Renal pelvis (tissue), 1 donor: ENCODE measurements at regions not wholly inside any gene's neighbourhood (a gene's known extent, or its start where the extent isn't known, plus 50 kb on each side); places are given as distances from the start of the nearest gene placed in this dataset.

Experiments used
- DNase-seq: peaks from one replicate; pipeline ENCODE4 v3.0.0-alpha.2; 2013

DNA sequence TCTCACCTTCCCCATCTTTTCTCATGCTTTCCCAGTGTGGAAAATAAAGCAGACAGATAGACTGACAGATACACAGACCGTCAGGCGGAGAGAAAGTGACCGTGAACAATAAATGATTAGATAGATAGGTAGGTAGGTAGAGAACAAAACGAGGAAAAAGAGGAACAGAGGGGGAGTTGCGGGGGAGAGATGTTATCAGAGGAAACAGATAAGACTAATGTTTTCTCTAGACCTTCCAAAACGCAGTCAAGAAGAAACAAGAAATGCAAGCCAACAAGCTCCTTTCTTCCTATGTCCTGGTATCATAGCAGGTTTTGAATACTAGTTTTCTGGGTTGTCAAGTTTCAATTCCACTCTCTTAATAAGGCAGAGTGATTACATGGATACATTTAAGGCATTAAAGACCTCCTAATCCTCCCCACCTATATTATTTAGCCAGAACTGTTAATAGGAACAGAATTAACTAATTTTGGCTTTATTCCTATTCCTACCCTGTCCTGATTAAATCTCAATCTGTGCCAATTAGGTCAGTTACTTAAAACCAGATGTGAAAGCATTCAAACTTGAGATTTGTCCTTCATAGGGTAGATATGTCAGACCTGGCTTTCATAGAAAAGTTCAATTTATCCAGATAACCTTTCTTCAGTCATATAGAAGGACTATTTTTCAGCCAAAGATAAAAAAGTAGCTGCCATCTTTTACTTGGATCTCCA lies 89.0 kb upstream of the PTPRR start:
- DNase-seq = no peak

DNA sequence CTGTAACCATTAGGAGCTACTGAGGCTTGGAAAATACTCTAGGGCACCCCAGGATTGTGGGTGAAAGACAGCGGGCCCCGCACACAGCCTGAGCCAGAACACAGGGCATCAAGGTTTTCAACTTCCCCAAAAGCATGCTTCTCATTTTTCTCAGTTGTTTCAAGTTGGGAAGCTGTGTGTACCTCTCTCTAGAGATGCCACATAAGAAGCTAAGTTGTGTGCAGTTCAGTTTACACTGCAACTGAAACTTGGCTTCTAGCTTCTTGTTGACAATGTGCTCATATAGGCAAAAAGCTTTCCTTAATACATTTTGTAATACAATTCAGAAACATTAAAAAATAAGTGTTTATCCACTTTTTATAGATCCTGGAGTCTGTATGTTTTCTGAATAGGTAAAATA lies 88.1 kb upstream of the PTPRR start:
- no peak for DNase-seq

DNA sequence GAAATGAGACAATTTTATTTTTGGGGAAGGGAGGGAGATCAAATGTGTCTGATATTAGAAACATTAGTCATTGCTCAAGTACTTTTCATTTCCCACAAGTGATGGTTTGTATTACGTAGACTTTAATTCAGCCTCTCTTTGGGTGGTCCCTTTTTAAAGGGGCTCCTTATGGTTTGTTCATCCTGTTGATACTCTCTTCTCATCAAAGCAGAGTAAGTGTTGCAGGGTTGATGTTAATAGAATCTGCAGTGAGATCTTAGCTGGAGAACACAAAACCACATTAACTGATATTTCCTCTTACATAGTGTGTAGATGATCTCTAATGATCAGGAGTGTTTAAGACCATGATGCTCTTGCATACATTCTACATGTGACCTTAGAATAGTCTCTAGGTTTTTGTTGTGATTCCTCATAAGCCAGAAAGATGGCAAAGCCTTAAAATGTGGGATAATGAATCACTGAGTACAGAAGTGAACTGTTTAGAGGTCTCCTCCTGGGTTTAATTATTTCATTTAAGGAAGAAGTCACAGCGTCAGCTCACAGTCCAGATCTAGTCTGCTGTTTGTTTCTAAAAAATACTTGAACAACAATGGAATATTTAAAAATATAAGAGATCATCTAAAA lies 87.4 kb upstream of the PTPRR start:
- no peak for DNase-seq

DNA sequence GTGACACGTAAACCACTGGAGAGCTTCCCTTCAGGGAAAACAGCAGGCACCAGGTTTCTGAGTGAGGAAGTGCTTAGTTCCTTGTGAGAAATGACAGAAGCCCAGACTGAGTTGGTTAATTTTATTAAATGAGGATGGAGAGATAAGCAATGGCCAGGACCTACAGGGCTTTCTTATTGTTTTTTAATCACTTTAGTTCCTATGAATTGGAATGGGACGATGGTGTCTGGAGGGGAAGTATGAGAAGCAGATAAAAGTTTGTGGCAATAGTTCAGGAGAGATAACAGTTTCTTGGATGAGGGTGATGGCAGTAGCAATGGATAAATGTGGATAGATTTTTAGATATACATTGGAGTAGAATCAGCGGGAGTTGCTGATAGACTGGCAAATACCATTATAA lies 86.5 kb upstream of the PTPRR start:
- no peak for DNase-seq

DNA sequence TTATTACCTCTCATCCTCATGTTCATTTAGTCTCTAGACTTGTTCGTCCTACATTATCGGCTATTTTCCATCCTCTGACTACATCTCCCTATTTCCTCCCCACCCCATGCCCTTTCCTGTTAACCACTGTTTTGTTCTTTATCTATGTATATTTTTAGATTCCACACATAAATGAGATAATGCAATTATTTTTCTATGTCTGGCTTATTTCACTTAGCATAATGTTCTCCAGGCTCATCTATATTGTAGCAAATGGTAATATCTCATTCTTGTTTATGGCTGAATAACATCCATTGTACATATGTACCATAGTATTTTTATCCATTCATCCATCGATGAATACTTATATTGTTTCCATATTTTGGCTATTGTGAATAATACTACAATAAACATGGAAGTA lies 84.6 kb upstream of the PTPRR start:
- no peak for DNase-seq

DNA sequence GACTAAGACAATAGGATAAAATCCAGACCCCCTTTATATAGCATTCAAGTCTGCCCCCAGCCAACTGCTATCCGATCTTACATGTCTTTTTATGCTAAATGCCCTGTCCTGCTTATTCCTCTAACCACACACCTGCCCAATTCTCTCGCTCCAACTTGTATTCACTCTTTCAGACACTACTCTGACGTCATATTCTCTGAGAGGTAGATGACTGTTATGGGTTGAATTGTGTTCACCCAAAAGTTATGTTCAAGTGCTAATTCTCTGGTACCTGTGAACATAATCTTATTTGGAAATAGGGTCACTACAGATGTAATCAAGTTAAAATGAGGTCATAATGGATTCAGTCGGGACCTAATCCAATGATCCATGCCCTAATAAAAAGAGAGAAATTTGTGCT lies 84.0 kb upstream of the PTPRR start:
- DNase-seq = no peak

DNA sequence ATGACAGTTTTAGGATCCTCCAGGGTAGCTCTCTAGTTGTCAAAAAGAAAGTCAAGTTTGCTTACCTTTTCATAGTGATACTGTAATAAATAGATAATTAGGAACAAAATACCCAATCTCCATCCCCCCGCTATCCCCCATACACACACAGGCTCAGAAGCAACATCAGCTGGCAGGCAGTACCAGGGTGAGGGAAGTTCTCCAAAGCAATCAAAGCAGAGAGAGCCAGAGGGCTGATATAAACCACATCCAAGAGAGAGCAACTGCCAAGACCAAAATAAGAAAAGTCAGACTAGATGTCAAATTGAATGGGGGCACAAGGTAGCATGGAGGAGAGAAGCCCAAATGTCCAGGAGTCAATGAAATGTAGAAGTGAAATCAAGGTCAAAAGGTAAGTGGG lies 80.2 kb upstream of the PTPRR start:
- DNase-seq = no peak

DNA sequence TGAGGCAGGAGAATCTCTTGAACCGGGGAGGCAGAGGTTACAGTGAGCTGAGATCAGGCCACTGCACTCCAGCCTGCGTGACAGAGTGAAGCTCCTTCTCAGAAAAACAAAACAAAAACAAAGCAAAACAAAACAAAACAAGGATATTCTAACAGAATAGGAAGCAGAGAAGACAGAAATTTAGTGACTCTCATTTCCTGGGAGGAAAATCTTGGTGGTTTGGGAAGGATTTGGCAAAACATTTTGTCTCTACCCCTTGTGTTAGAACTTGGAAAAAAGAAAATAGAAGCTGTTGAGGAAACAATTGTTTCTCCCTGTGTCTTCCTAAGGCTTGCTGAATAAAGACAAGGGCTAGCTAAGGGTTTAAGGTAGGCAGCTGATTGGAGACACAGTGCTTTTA lies 79.7 kb upstream of the PTPRR start:
- no peak for DNase-seq

DNA sequence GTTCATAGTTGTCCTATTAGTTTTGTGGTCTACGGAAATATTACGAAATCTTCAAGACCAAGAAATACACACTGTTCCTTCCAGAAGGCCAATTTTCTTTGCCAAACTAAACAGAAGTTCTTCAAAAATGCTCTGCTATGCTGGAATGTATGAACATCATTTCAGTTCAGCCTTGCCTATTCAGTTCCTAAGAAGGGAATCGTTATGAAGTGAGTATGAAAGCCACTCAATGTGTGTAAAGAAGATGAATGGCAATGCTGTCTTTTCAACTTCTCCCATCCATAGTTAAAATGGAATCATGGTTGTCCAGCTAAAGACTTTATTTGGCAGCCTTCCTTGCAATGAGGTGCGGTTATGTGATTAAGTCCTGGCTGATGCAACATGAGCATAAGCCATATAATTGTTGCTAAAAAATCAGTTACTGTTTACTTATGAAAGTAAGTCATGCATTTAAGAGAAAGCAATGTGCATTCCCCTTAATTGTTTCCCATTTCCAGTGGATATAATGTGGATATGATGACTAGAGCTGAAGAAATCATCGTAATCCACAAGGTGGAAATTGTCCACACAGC lies 73.8 kb upstream of the PTPRR start:
- DNase-seq = no peak

DNA sequence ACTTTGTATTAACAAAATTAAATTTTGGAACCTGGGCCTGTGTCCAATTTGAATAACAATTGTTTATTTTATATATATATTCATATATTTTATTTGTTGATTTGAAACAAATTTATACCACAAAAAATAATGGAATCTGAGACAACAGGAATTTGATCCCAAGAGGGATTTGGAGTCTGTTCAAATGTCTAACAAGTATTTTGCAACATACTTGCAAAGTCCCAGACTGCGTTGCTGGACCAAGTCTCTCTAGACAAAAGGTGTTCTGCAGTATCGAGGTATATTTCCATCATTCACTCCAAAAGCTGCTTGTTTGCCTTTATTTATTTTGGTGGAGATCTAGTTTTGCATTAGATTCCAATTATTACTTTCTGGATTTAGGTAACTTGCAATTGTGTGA lies 68.7 kb upstream of the PTPRR start:
- DNase-seq = no peak

DNA sequence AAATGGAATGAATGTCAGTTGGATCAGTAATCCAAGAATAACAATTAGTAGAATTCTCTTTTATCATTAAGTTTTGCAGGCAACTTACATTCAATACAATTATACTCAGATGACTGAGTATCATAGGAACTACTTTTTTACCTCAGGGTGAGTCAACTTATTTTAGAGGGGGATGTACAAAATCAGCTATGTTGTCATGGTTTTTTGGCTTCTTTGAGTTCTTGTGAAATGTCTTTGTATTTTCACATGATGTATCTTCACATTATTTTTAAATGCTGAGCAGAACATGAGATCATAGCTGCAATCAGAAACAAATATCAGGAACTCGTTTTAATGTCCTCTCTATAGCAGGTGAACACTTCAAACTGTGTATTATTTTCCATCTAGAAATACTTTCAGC lies 65.3 kb upstream of the PTPRR start:
- DNase-seq = no peak

DNA sequence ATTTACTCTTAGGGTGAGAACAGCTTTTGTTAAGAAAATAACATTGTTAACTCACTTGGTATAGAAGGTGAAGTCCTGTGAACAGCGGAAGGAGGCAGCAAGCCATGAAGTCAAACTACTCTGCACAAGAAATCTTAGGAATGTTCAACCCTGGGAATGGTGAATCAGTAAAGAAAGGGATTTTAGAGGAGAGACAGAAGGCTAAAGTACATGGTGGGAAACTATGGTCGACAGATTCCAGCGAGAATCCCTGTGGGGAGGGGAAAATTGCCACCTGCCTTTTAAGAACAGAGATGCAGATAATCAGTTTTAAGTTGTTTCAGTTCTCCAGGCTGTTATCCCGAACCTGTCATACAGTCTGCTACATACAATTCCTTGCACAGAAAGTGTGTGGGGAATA lies 63.2 kb upstream of the PTPRR start:
- peak; percentile 14 for DNase-seq

DNA sequence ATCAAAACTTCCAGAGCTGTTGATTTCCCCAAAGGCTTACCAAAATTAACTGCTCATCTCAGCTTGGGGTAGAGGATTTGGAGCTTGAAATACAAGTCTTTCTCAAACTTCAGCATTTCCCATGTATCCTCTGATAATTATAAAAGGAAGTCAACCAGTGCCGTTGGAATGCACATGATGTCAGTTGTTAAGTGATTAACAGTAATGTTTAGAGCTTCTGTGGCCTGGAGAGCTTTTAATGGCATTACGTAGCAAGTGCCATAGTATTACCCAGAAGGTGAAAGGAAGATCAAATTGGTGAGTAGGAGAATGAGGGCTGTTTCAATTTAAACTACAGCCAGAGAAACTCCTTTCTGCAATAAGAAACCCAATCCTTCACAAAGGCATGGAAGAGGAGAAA lies 62.5 kb upstream of the PTPRR start:
- DNase-seq = peak; percentile 34

DNA sequence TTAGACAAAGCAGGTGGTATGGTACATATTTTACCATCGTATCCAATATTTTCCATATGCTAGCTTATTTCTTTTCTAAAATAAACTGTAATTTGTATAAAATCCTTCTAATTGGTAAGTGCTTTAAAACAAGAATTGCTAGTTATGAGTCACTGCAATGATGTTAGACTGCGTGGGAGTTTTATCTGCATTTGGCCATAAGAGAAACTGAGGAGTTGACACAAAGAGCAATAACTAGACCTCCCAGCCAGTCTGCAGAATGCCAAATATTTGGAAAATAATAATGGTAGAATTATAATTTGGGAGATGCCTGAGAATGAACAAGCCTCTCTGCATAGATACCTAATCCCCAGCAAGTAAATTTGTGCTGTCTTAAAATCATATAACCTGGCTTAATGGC lies 61.7 kb upstream of the PTPRR start:
- DNase-seq = no peak

DNA sequence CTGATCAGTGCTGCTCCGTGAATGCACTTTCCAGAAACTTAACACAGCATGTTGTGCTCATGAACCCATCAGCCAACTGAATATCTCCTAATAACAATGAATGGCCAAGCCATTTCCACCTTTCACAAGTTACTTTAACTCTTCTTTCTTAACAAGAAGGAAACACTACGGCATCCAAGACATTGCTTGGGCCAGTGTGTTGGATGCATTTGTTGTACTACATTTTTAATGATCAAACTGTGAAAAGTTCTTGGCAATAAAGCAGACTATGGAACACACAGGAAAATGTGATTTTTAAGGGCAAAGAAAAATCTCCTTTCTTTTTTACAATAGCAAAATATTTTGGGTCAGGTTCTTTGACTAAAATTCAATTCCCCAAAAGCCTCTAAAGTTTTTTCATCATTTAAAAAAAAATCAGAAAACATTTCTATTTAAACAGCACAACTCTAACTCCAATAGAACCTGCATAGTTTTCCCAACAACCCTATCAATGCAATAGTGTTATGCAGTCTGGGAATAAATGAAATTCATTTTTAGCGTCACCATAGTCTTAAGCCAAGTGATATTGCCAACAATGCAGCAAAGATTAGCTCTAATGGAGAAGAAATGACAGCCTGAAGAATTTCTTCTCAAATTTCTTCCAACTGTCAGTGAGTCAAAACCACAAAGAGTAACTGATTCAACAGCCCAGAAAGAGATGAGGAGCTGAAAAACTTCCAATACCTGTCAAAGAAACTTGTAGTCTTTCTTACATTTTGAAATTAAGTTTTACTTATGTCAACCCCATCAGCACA lies 50.7 kb upstream of the PTPRR start:
- no peak for DNase-seq
